Endothelial cell of umbilical vein (primary cell): ENCODE measurements at regions not wholly inside any gene's neighbourhood (a gene's known extent, or its start where the extent isn't known, plus 50 kb on each side); places are given as distances from the start of the nearest gene placed in this dataset.

Source experiments
- EZH2 ChIP-seq: IDR thresholded peaks from 2 replicates; pipeline ENCODE4 v1.6.1; 2012; ENCODE audit warnings: borderline replicate concordance, low read depth, mild to moderate bottlenecking, moderate library complexity, low read length, inconsistent platforms; ENCODE audit not compliant: severe bottlenecking
- JUN ChIP-seq: IDR thresholded peaks from 2 replicates; pipeline ENCODE4 v1.6.1; 2011; ENCODE audit warnings: borderline replicate concordance, low read depth; ENCODE audit not compliant: insufficient read length, insufficient read depth
- MYC ChIP-seq: IDR thresholded peaks from one replicate; pipeline ENCODE4 v1.6.1; 2011; ENCODE audit warnings: mild to moderate bottlenecking, low read depth, low read length
- POLR2A ChIP-seq: IDR thresholded peaks from 2 replicates; pipeline ENCODE4 v1.6.1; 2012; ENCODE audit warnings: low read depth, mild to moderate bottlenecking, control low read depth, low read length
- POLR2AphosphoS5 ChIP-seq: IDR thresholded peaks from 2 replicates; pipeline ENCODE4 v1.6.1; 2012; ENCODE audit warnings: low read depth, mild to moderate bottlenecking, control low read depth, low read length, moderate library complexity; ENCODE audit not compliant: insufficient read depth
- TF ChIP-seq, protein P1 (sequence below), 2 donors: IDR thresholded peaks; 1 replicate in 1 of 2; 2 replicates in 1 of 2; pipeline ENCODE4 v1.5.1; 2011; ENCODE audit warnings: low read length in 2 of 2, mild to moderate bottlenecking in 2 of 2, moderate library complexity in 2 of 2, control low read depth in 1 of 2, inconsistent platforms in 1 of 2, low read depth in 1 of 2; ENCODE audit not compliant: insufficient read depth in 1 of 2; ENCODE audit errors: extremely low read depth in 1 of 2
- TF ChIP-seq, protein P2 (sequence below): IDR thresholded peaks from 2 replicates; pipeline ENCODE4 v1.6.1; 2011; ENCODE audit not compliant: insufficient read depth, insufficient read length

DNA sequence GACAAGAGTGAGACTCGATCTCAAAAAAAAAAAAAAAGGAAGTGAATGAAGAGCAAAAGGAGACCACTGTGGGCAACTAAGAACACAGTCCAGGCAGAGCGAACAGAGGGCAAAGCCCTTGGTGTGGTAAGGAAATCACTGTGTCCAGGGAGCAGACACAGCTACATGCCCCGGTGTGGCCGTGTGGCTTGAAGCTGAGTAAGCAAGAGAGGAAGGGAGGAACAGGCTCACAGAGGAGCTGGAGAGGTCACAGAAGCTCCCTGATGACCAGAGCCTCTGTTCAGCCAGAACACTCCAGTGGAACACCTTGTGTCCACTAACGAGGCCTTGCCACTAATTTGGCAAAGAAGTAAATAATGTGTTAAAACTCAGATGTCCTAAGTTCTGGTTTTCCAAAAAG, 60.6 kb upstream of the GATA2 start:
- TF ChIP-seq, protein P1, sequence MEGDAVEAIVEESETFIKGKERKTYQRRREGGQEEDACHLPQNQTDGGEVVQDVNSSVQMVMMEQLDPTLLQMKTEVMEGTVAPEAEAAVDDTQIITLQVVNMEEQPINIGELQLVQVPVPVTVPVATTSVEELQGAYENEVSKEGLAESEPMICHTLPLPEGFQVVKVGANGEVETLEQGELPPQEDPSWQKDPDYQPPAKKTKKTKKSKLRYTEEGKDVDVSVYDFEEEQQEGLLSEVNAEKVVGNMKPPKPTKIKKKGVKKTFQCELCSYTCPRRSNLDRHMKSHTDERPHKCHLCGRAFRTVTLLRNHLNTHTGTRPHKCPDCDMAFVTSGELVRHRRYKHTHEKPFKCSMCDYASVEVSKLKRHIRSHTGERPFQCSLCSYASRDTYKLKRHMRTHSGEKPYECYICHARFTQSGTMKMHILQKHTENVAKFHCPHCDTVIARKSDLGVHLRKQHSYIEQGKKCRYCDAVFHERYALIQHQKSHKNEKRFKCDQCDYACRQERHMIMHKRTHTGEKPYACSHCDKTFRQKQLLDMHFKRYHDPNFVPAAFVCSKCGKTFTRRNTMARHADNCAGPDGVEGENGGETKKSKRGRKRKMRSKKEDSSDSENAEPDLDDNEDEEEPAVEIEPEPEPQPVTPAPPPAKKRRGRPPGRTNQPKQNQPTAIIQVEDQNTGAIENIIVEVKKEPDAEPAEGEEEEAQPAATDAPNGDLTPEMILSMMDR (IDR thresholded peaks at IDR 0.05; ENCODE audit: extremely low read depth in 1 of 2, insufficient read depth in 1 of 2, low read depth in 1 of 2, low read length in 2 of 2), result no peak
- TF ChIP-seq POLR2AphosphoS5 (no peak), JUN (no peak), EZH2 (no peak), MYC (no peak), POLR2A (no peak)
- TF ChIP-seq, protein P2, sequence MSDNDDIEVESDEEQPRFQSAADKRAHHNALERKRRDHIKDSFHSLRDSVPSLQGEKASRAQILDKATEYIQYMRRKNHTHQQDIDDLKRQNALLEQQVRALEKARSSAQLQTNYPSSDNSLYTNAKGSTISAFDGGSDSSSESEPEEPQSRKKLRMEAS, result no peak
